ENCODE measurements at regions not wholly inside any gene's neighbourhood (a gene's known extent, or its start where the extent isn't known, plus 50 kb on each side); places are given as distances from the start of the nearest gene placed in this dataset.

DNA sequence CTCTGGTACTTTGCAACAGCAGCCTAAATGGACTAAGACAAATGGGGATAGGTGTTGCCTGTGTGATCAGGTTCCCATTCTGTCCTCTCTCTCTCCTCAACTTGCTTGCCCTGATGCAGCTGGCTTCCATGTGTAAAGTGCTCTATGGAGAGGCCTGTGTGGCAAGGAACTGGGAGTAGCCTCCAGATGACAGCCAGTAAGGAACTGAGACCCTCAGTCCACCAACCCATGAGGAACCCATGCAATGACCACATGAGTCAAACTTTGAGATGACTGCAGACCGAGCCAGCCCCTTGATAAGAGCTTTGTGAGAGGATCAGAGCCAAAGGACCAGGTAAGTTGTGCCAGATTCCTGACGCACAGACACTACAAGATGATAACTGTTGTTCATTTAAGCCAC, 74.6 kb upstream of the ADPGK start:
- TF ChIP-seq, protein P1, sequence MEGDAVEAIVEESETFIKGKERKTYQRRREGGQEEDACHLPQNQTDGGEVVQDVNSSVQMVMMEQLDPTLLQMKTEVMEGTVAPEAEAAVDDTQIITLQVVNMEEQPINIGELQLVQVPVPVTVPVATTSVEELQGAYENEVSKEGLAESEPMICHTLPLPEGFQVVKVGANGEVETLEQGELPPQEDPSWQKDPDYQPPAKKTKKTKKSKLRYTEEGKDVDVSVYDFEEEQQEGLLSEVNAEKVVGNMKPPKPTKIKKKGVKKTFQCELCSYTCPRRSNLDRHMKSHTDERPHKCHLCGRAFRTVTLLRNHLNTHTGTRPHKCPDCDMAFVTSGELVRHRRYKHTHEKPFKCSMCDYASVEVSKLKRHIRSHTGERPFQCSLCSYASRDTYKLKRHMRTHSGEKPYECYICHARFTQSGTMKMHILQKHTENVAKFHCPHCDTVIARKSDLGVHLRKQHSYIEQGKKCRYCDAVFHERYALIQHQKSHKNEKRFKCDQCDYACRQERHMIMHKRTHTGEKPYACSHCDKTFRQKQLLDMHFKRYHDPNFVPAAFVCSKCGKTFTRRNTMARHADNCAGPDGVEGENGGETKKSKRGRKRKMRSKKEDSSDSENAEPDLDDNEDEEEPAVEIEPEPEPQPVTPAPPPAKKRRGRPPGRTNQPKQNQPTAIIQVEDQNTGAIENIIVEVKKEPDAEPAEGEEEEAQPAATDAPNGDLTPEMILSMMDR (IDR thresholded peaks at IDR 0.05) = no peak
- TF ChIP-seq POLR2A (IDR thresholded peaks at IDR 0.05) (no peak), POLR2AphosphoS5 (IDR thresholded peaks at IDR 0.05; ENCODE audit: insufficient read depth in 1 of 2, low read depth in 1 of 2) (no peak)
